Peyer's patch (tissue), 4 donors: ENCODE measurements at regions not wholly inside any gene's neighbourhood (a gene's known extent, or its start where the extent isn't known, plus 50 kb on each side); places are given as distances from the start of the nearest gene placed in this dataset.

Source experiments
- DNase-seq, 3 donors: peaks; one replicate each; pipeline ENCODE4 v3.0.0-alpha.2; 2017 to 2019
- H3K27ac ChIP-seq, 4 donors: fragments of 200-600 bp; sonication (generic); one replicate each; pipeline ENCODE4 v1.5.1; 2016 to 2019
- H3K27me3 ChIP-seq, 2 donors: fragments of 200-600 bp; sonication (generic); one replicate each; pipeline ENCODE4 v1.5.1; 2019
- H3K36me3 ChIP-seq, 3 donors: fragments of 200-600 bp; sonication (generic); one replicate each; pipeline ENCODE4 v1.5.1; 2016 to 2019
- H3K4me1 ChIP-seq, 4 donors: fragments of 200-600 bp; sonication (generic); one replicate each; pipeline ENCODE4 v1.5.1; 2016 to 2019
- H3K4me3 ChIP-seq, 4 donors: fragments of 200-600 bp; sonication (generic); 1 replicate in 3 of 4; 2 replicates in 1 of 4; pipeline ENCODE4 v1.5.1; 2016 to 2019; ENCODE audit warnings: mild to moderate bottlenecking in 1 of 4
- H3K9me3 ChIP-seq, 4 donors: fragments of 200-600 bp; sonication (generic); one replicate each; pipeline ENCODE4 v1.5.1; 2016 to 2019; ENCODE audit warnings: mild to moderate bottlenecking in 1 of 4
- POLR2A ChIP-seq, 2 donors: fragments of 450-650 bp; IDR thresholded peaks; one replicate each; pipeline ENCODE4 v1.5.1; 2017; ENCODE audit warnings: antibody characterized with exemption in 2 of 2, mild to moderate bottlenecking in 2 of 2, moderate library complexity in 2 of 2
- TF ChIP-seq, protein P1 (sequence below), 6 experiments: fragments of 450-650 bp in 4 of 6; fragments of 200-600 bp in 2 of 6; sonication (generic) in 1 of 6; IDR thresholded peaks; one replicate each; pipeline ENCODE4 v1.5.1; 2017 to 2019; ENCODE audit warnings: antibody characterized with exemption in 6 of 6, mild to moderate bottlenecking in 3 of 6, moderate library complexity in 1 of 6

DNA sequence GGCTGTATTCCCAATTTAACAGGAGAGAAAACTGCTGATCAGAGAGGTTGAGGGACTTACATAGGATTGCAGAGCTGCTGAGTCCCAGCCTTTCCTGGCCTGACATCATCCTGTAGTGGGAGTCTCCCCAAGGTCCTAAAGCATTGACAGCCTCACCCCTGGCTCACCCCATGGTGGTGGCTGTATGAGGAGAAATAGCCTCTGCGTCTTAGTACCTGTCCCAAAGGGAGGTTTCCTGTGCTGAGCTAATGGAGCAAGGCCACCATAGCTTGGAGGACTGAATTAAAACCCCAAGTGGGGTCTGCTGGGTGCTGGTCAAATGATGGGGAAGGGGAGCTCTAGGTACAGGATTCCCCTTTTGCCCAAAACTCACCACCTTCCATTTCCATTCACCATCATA is 525.1 kb downstream of the CDH26 start:
- no peak for DNase-seq
- H3K9me3 ChIP-seq = no peaks in the 10 kb centered on the region
- H3K4me1 ChIP-seq = no peaks in the 10 kb centered on the region
- H3K27me3 ChIP-seq = no peaks in the 10 kb centered on the region
- no peak overlapping the region for H3K27ac ChIP-seq
- no peak for TF ChIP-seq POLR2A (IDR thresholded peaks at IDR 0.05)
- TF ChIP-seq, protein P1, sequence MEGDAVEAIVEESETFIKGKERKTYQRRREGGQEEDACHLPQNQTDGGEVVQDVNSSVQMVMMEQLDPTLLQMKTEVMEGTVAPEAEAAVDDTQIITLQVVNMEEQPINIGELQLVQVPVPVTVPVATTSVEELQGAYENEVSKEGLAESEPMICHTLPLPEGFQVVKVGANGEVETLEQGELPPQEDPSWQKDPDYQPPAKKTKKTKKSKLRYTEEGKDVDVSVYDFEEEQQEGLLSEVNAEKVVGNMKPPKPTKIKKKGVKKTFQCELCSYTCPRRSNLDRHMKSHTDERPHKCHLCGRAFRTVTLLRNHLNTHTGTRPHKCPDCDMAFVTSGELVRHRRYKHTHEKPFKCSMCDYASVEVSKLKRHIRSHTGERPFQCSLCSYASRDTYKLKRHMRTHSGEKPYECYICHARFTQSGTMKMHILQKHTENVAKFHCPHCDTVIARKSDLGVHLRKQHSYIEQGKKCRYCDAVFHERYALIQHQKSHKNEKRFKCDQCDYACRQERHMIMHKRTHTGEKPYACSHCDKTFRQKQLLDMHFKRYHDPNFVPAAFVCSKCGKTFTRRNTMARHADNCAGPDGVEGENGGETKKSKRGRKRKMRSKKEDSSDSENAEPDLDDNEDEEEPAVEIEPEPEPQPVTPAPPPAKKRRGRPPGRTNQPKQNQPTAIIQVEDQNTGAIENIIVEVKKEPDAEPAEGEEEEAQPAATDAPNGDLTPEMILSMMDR (IDR thresholded peaks at IDR 0.05) = no peak
- H3K4me3 ChIP-seq = no peak overlapping the region
- H3K36me3 ChIP-seq = no peaks in the 10 kb centered on the region

DNA sequence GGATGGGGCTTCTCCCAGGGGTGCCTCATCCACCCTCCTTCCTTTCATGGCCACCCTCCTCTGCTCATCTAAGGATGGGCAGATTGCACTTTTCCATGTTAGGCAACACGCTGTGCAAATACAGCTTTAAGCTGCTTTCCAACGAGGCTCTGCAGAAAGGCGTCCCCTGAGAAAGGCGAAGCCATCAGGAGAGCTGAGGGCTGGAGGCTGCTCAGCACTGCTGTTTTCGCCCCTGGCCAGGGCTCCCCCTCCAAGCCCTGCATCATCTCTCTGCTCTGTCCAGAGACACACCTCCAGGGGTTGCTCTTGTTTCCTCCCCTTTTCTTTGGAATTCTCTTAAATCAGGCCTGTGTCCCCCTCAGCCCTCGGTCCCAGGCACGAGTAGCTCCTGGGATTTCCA is 526.1 kb downstream of the CDH26 start:
- Histone ChIP-seq H3K4me1 (no peaks in the 10 kb centered on the region), H3K27ac (no peak overlapping the region), H3K27me3 (no peaks in the 10 kb centered on the region), H3K9me3 (no peaks in the 10 kb centered on the region), H3K4me3 (no peak overlapping the region), H3K36me3 (no peaks in the 10 kb centered on the region)
- no peak for TF ChIP-seq POLR2A (IDR thresholded peaks at IDR 0.05)
- TF ChIP-seq, protein P1 (IDR thresholded peaks at IDR 0.05) = no peak
- no peak for DNase-seq

DNA sequence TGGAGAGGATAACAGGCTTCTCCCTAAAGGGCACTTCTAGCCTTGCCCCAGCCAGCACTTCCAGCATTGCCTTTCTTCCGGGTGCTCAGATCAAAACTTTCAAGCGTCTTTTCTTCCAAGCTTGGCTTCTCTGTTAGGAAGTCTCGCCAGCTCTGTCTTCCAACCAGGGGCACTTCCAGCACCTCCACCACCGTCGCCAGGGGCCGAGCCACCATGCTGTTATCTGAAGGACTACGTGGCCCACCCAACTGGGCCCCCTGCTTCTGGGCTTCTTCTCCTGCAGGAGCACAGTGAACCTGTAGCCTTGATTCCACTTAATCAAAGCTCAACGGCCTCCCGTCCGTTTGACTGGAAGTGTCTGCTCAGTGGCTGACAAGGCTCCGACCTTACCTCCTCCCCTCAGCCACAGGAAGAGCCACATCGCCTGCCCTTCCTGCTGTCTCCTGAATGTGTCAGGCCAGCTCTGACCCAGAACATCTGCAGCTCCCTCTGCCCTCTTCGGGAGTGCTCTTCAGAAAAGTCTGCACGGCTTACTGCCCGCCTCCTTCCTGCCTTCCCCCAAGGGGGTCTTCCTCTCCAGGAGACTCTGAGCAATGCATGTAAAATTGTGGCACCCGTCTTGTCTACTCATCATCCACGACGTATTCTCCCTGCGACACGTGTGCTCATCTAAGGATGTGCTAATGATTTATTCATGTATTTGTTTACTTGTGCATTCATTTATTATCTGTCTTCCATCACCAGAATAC is 527.0 kb downstream of the CDH26 start:
- H3K9me3 ChIP-seq = no peaks in the 10 kb centered on the region
- no peaks in the 10 kb centered on the region for H3K4me1 ChIP-seq
- TF ChIP-seq, protein P1 (IDR thresholded peaks at IDR 0.05) = no peak
- TF ChIP-seq POLR2A (IDR thresholded peaks at IDR 0.05) = no peak
- H3K4me3 ChIP-seq = no peak overlapping the region
- DNase-seq = no peak
- H3K27me3 ChIP-seq = no peaks in the 10 kb centered on the region
- H3K36me3 ChIP-seq = no peaks in the 10 kb centered on the region
- no peak overlapping the region for H3K27ac ChIP-seq

DNA sequence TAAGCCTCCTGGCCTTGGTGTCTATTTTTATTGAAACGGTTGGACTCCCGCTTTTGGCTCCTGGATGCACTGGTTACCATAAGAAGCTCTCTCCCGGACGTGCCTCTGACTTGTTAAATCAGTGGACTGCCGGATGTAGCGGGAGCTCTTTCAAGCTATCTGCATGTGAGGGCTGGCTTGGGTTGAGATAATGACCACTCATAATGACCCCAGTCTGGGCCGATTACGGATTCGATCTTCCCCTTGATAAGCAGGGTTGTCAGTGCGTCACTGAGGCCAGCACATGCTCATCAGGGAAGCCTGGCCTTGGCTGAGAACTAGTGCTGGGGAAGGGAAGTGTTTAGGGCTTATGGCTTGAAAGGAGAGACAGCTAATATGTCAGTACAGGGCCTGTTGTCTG is 528.1 kb downstream of the CDH26 start:
- no peak overlapping the region for H3K4me3 ChIP-seq
- H3K4me1 ChIP-seq = no peaks in the 10 kb centered on the region
- DNase-seq = no peak
- no peaks in the 10 kb centered on the region for H3K27me3 ChIP-seq
- no peaks in the 10 kb centered on the region for H3K9me3 ChIP-seq
- no peak overlapping the region for H3K27ac ChIP-seq
- H3K36me3 ChIP-seq = no peaks in the 10 kb centered on the region
- no peak for TF ChIP-seq POLR2A (IDR thresholded peaks at IDR 0.05)
- TF ChIP-seq, protein P1 (IDR thresholded peaks at IDR 0.05) = no peak

DNA sequence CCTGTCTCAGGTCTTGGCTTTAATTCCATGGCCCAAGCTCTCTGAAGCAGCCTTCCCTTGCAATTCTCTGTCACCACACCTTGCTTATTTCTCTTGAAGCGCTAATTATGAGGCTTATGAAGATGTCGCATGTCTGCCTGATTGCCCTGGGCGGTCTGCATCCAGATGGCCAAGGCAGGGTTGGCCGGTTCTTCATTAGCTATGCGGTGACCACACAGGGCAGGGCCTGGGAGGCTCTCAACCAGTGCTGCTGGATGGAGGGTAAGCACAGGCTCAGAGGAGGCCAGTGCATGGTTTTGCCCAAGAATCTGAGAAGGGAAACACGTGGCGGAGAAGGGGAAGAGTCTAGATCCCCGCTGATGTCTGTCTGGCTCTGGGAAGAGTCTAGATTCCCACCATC is 528.7 kb downstream of the CDH26 start:
- DNase-seq = no peak
- TF ChIP-seq, protein P1 (IDR thresholded peaks at IDR 0.05) = no peak
- no peak for TF ChIP-seq POLR2A (IDR thresholded peaks at IDR 0.05)

More for the DNA sequence above, 528.7 kb downstream of the CDH26 start:
- H3K36me3 ChIP-seq = no peaks in the 10 kb centered on the region
- no peaks in the 10 kb centered on the region for H3K4me1 ChIP-seq
- no peak overlapping the region for H3K27ac ChIP-seq
- H3K9me3 ChIP-seq = no peaks in the 10 kb centered on the region
- H3K27me3 ChIP-seq = no peaks in the 10 kb centered on the region
- H3K4me3 ChIP-seq = no peak overlapping the region
